PFSK-1 (cell line): ENCODE measurements at regions not wholly inside any gene's neighbourhood (a gene's known extent, or its start where the extent isn't known, plus 50 kb on each side); places are given as distances from the start of the nearest gene placed in this dataset.

Source experiments
- POLR2AphosphoS5 ChIP-seq: IDR thresholded peaks from 2 replicates; pipeline ENCODE4 v1.6.1; 2012; ENCODE audit warnings: low read depth, mild to moderate bottlenecking, control low read depth, low read length, moderate library complexity
- REST ChIP-seq, 2 experiments: IDR thresholded peaks; 2 replicates each; pipeline versions ENCODE4 v1.6.1 to v1.8.0; 2011 to 2012; ENCODE audit warnings: low read depth in 2 of 2, low read length in 2 of 2, control low read depth in 1 of 2, inconsistent platforms in 1 of 2, mild to moderate bottlenecking in 1 of 2, moderate library complexity in 1 of 2; ENCODE audit not compliant: insufficient read depth in 1 of 2
- TAF1 ChIP-seq: IDR thresholded peaks from 2 replicates; pipeline ENCODE4 v1.6.1; 2012; ENCODE audit warnings: low read length, control low read depth, borderline replicate concordance; ENCODE audit not compliant: insufficient read depth

GRCh38 chr1:222167896-222168295, 380.0 kb downstream of the HHIPL2 start:
- no peak for TF ChIP-seq REST (IDR thresholded peaks at IDR 0.05; ENCODE audit: insufficient read depth in 1 of 2, low read depth in 2 of 2, low read length in 2 of 2)
- TF ChIP-seq POLR2AphosphoS5: no peak
- no peak for TF ChIP-seq TAF1
